ENCODE measurements at regions not wholly inside any gene's neighbourhood (a gene's known extent, or its start where the extent isn't known, plus 50 kb on each side); places are given as distances from the start of the nearest gene placed in this dataset.

DNA sequence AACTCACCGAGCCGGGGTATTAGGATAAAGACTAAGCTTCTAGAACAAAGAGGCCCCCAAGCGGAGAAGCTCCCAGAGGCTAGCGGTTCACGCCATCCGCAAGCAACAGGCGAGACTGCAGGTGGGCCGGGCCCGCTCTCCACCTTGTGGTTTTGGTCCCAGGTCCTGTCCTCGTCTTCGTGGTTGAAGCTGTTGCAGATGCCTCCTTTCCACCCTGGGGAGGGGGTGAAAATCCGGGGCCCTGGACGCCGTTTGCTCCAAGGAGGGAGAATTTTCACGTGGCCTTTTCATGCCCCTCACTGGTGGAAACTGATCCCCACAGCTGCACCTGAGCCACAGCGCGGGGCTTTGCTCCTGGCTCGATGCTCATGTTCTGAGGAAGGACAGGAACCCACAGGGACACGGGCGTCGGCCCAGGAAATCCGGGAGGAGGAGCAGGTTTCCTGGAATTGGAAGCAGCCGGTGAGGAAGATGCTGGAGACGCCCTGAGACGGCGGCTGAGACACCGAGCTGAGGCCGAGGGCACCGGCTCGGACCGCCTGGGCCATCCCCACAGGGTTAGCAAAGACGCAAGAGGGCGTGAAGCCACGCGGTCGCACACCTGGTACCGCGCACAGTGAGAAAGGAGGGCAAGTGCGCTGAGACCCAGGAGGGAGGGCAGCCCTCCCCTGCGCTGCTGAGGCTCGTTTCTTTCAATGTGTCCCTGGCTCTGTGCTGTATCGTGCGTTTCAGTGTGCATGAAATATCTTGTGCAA is 54.7 kb upstream of the SALL3 start:
- DNase-seq: no peak
- Histone ChIP-seq H3K4me1 (no peaks in the 10 kb centered on the region), H3K36me3 (no peaks in the 10 kb centered on the region), H3K9me3 (no peaks in the 10 kb centered on the region), H3K27ac (no peak overlapping the region), H3K27me3 (no peaks in the 10 kb centered on the region), H3K4me3 (no peak overlapping the region)
- TF ChIP-seq EP300 (IDR thresholded peaks at IDR 0.05): no peak
- TF ChIP-seq, protein P1, sequence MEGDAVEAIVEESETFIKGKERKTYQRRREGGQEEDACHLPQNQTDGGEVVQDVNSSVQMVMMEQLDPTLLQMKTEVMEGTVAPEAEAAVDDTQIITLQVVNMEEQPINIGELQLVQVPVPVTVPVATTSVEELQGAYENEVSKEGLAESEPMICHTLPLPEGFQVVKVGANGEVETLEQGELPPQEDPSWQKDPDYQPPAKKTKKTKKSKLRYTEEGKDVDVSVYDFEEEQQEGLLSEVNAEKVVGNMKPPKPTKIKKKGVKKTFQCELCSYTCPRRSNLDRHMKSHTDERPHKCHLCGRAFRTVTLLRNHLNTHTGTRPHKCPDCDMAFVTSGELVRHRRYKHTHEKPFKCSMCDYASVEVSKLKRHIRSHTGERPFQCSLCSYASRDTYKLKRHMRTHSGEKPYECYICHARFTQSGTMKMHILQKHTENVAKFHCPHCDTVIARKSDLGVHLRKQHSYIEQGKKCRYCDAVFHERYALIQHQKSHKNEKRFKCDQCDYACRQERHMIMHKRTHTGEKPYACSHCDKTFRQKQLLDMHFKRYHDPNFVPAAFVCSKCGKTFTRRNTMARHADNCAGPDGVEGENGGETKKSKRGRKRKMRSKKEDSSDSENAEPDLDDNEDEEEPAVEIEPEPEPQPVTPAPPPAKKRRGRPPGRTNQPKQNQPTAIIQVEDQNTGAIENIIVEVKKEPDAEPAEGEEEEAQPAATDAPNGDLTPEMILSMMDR (IDR thresholded peaks at IDR 0.05): no peak
- no peak for TF ChIP-seq POLR2AphosphoS5 (IDR thresholded peaks at IDR 0.05)
- no peak for TF ChIP-seq POLR2A (IDR thresholded peaks at IDR 0.05)
- intact Hi-C loops (cut with DNase I): no loop called here
- 93% methylated on average over 43 of the region's 43 CpGs for WGBS, 2 donors

DNA sequence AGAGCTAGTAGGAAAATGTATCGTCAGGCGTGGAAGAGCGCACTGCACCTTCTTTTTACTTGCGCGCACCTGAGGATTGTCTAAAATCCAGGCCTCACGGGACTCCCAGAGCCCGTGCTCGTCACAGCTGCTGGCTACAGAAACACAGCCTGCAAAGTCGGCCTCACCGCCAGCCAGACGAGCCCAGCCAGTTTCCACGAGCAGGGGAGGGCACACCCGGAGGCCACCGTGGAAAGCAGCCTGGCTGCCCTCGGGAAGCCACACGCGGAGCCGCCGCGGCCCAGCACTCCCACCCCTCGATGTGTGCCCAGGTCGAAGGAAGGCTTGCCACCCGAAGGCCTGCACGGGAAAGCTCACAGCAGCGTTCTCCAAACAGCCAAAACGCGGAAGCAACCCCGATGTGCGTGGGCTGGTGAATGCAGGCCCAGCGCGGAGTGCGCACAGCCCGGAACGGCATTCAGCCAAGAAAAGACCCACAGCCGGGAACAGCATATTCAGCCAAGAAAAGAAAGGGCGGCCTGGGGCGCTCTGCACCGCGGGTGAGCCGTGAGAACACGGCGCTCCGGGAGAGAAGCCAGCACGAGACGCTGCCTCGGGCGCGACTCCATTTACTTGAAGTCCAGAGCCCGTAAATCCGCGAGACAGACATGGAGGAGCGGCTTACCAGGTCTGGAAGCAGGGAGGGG is 53.9 kb upstream of the SALL3 start:
- H3K27ac ChIP-seq: no peak overlapping the region
- no peaks in the 10 kb centered on the region for H3K9me3 ChIP-seq
- WGBS, 2 donors: 96% methylated on average over 52 of the region's 52 CpGs
- intact Hi-C loops (cut with DNase I): no loop called here
- no peaks in the 10 kb centered on the region for H3K4me1 ChIP-seq
- H3K36me3 ChIP-seq: no peaks in the 10 kb centered on the region
- H3K4me3 ChIP-seq: no peak overlapping the region
- H3K27me3 ChIP-seq: no peaks in the 10 kb centered on the region
- DNase-seq: no peak
- TF ChIP-seq POLR2A (IDR thresholded peaks at IDR 0.05) (no peak), POLR2AphosphoS5 (IDR thresholded peaks at IDR 0.05) (no peak), EP300 (IDR thresholded peaks at IDR 0.05) (no peak)
- TF ChIP-seq, protein P1 (IDR thresholded peaks at IDR 0.05): no peak

DNA sequence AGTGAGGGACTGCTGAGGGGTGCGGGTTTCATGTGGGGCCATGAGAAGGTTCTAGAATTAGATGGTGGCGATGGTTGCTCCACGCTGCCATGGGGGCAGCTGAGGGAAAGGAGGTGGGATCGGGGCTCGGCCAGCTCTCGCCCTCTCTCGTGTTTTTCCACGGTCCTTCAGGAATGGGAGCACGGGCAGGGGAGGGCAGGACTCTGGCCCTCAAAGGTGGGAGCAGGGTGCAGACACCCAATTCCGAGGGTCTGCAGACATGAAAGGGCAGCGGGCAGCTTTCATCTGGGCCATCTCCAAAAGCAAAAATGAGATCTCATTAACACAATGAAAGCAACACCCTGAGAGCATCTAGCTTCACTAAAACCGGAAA is 53.4 kb upstream of the SALL3 start:
- no peak overlapping the region for H3K4me3 ChIP-seq
- DNase-seq: no peak
- no peak for TF ChIP-seq EP300 (IDR thresholded peaks at IDR 0.05)
- TF ChIP-seq, protein P1 (IDR thresholded peaks at IDR 0.05): no peak
- TF ChIP-seq POLR2AphosphoS5 (IDR thresholded peaks at IDR 0.05): no peak
- TF ChIP-seq POLR2A (IDR thresholded peaks at IDR 0.05): no peak
- H3K4me1 ChIP-seq: no peaks in the 10 kb centered on the region
- H3K9me3 ChIP-seq: no peaks in the 10 kb centered on the region
- no peaks in the 10 kb centered on the region for H3K27me3 ChIP-seq
- 94% methylated on average over 12 of the region's 12 CpGs for WGBS, 2 donors
- no peaks in the 10 kb centered on the region for H3K36me3 ChIP-seq
- intact Hi-C loops (cut with DNase I): no loop called here
- no peak overlapping the region for H3K27ac ChIP-seq

DNA sequence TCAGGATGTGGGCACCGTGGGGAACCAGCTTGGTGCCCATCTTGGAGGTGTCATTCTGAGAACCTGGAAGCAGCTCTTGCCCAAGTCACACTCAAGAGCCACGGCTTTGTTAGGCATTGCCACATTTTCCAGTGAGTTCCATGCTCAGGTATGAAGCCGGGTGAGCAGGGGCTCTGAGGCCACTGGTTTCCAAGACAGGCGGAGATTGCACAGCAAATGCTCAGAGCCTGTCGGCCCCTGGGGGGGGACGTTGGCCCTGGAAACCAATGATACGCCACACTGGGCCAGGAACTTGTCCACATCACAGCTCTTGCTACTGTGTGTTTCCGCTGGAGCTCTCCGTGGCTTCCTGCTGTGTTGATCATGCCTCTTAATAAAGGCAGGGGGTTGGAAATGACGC is 52.5 kb upstream of the SALL3 start:
- DNase-seq: no peak
- Histone ChIP-seq H3K36me3 (no peaks in the 10 kb centered on the region), H3K4me1 (no peaks in the 10 kb centered on the region), H3K4me3 (no peak overlapping the region), H3K9me3 (no peaks in the 10 kb centered on the region), H3K27ac (no peak overlapping the region), H3K27me3 (no peaks in the 10 kb centered on the region)
- intact Hi-C loops (cut with DNase I): no loop called here
- TF ChIP-seq, protein P1 (IDR thresholded peaks at IDR 0.05): no peak
- TF ChIP-seq POLR2AphosphoS5 (IDR thresholded peaks at IDR 0.05) (no peak), EP300 (IDR thresholded peaks at IDR 0.05) (no peak), POLR2A (IDR thresholded peaks at IDR 0.05) (no peak)
- 74 to 75% methylated on average over 10 of the region's 10 CpGs for WGBS, 2 donors

All from sigmoid colon (tissue), 6 donors.